ENCODE measurements at regions not wholly inside any gene's neighbourhood (a gene's known extent, or its start where the extent isn't known, plus 50 kb on each side); places are given as distances from the start of the nearest gene placed in this dataset.
"Not testable (repeated sequence)": the region's sequence is repeated elsewhere in the genome, so short reads cannot be mapped to it uniquely, and the experiment has no call there.

DNA sequence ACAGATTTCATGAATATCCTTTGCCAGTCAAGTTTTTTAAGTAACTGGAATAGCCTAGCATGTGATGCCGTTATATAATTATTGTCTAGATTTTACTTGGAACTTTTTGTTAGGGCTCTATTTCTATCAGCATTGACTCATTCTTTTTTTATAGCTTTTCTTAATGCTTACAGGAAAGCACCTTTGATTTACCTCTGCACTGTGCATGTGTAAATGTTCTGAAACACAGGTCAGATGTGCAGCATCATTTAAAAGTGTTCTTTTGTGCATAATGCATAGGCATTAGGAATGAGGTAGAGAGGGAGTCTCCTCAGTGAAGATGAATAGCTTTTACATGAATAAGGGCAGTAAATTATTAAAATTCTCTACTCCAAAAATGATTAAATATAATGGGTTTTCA is 669.3 kb upstream of the MBL2 start:
- no peaks in the 10 kb centered on the region for H3K4me1 ChIP-seq (ENCODE audit: insufficient read depth, low read length)

DNA sequence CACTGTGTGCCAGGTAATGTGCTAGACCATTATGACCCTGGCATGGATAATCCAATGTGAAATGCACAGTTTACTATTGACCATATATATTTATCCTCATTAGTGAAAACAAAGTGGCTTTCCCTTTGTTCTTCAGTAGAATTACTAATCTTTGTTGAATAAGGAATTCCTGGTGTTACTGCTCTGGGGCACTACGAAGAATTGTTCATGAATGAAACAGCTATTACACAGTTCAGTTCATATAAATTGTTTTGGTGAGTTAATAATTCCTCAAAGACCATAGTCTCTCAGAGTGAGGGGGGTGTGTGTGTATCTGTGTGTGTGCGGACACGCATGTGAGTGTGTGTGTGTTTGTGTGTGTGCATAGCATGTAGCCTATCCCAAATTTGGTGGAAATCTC is 668.0 kb upstream of the MBL2 start:
- no peak overlapping the region for H3K4me2 ChIP-seq (ENCODE audit: insufficient read depth, low read length)

More for the DNA sequence above, 669.3 kb upstream of the MBL2 start:
- TF ChIP-seq, protein P1, sequence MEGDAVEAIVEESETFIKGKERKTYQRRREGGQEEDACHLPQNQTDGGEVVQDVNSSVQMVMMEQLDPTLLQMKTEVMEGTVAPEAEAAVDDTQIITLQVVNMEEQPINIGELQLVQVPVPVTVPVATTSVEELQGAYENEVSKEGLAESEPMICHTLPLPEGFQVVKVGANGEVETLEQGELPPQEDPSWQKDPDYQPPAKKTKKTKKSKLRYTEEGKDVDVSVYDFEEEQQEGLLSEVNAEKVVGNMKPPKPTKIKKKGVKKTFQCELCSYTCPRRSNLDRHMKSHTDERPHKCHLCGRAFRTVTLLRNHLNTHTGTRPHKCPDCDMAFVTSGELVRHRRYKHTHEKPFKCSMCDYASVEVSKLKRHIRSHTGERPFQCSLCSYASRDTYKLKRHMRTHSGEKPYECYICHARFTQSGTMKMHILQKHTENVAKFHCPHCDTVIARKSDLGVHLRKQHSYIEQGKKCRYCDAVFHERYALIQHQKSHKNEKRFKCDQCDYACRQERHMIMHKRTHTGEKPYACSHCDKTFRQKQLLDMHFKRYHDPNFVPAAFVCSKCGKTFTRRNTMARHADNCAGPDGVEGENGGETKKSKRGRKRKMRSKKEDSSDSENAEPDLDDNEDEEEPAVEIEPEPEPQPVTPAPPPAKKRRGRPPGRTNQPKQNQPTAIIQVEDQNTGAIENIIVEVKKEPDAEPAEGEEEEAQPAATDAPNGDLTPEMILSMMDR (IDR thresholded peaks at IDR 0.05; ENCODE audit: extremely low read depth, low read depth, low read length) = no peak
- H3K4me2 ChIP-seq (ENCODE audit: insufficient read depth, low read length) = no peak overlapping the region
- H3K27me3 ChIP-seq (ENCODE audit: insufficient read depth, low read length) = no peaks in the 10 kb centered on the region
- H3K4me3 ChIP-seq (ENCODE audit: insufficient read depth, low read length) = no peak overlapping the region
- H2AFZ ChIP-seq (ENCODE audit: low read length) = no peak overlapping the region
- H3K79me2 ChIP-seq (ENCODE audit: insufficient read depth, low read length) = no peaks in the 10 kb centered on the region
- no peak overlapping the region for H3K27ac ChIP-seq (ENCODE audit: low read depth, low read length)
- H3K36me3 ChIP-seq (ENCODE audit: insufficient read depth, low read length) = no peaks in the 10 kb centered on the region
- H4K20me1 ChIP-seq (ENCODE audit: insufficient read depth, low read length) = no peaks in the 10 kb centered on the region
- H3K9me3 ChIP-seq (ENCODE audit: low read depth, low read length) = no peaks in the 10 kb centered on the region
- no peak for DNase-seq (ENCODE audit: insufficient read length, low spot score, missing footprints)

DNA sequence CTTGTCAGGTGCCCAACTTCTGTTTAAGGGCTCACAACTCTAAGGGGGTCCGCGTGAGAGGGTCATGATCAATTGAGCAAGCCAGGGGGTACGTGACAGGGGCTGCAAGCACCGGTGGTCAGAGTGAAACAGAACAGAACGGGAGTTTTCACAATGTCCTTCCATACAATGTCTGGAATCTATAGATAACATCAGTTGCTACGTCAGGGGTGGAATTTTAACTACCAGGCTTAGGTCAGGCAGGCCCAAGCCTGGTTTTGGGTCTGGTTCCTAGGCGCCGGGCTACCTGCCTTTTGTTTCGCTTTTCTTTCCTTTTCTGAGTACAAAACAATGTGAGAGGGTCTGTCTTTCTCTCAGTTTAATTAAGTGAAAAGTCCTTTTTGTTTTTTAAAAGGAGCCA is 666.5 kb upstream of the MBL2 start:
- H3K36me3 ChIP-seq (ENCODE audit: insufficient read depth, low read length); H3K27ac ChIP-seq (ENCODE audit: low read depth, low read length); H3K4me2 ChIP-seq (ENCODE audit: insufficient read depth, low read length); DNase-seq (ENCODE audit: insufficient read length, low spot score, missing footprints); H3K27me3 ChIP-seq (ENCODE audit: insufficient read depth, low read length); H3K9me3 ChIP-seq (ENCODE audit: low read depth, low read length); H3K79me2 ChIP-seq (ENCODE audit: insufficient read depth, low read length); H3K4me1 ChIP-seq (ENCODE audit: insufficient read depth, low read length); H3K4me3 ChIP-seq (ENCODE audit: insufficient read depth, low read length); H4K20me1 ChIP-seq (ENCODE audit: insufficient read depth, low read length); H2AFZ ChIP-seq (ENCODE audit: low read length): not testable (repeated sequence)

More for the DNA sequence above, 668.0 kb upstream of the MBL2 start:
- H3K36me3 ChIP-seq (ENCODE audit: insufficient read depth, low read length) = no peaks in the 10 kb centered on the region
- H3K9me3 ChIP-seq (ENCODE audit: low read depth, low read length) = no peaks in the 10 kb centered on the region
- no peaks in the 10 kb centered on the region for H3K27me3 ChIP-seq (ENCODE audit: insufficient read depth, low read length)
- H3K4me3 ChIP-seq (ENCODE audit: insufficient read depth, low read length) = no peak overlapping the region
- no peak overlapping the region for H3K27ac ChIP-seq (ENCODE audit: low read depth, low read length)
- no peaks in the 10 kb centered on the region for H3K4me1 ChIP-seq (ENCODE audit: insufficient read depth, low read length)
- no peaks in the 10 kb centered on the region for H3K79me2 ChIP-seq (ENCODE audit: insufficient read depth, low read length)
- H4K20me1 ChIP-seq (ENCODE audit: insufficient read depth, low read length) = no peaks in the 10 kb centered on the region
- DNase-seq (ENCODE audit: insufficient read length, low spot score, missing footprints) = no peak
- H2AFZ ChIP-seq (ENCODE audit: low read length) = no peak overlapping the region
- TF ChIP-seq, protein P1 (IDR thresholded peaks at IDR 0.05; ENCODE audit: extremely low read depth, low read depth, low read length) = no peak

DNA sequence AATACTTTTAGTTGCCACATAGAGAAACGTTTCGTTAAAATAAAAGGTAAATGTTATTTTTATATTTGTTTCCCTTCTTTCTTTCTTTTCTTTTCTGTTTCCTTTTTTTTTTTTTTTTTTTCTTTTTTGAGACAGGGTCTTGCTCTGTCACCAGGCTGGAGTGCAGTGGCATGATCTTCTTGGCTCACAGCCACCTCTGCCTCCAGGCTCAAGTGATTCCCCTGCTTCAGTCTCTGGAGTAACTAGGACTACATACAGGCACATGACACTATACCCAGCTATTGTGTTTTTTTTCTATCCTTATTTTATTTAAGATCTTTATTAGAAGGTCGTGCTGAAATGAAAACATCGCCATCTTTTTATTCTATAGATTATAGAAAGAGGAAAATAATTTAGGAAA is 661.8 kb upstream of the MBL2 start:
- no peak overlapping the region for H2AFZ ChIP-seq (ENCODE audit: low read length)
- no peaks in the 10 kb centered on the region for H3K9me3 ChIP-seq (ENCODE audit: low read depth, low read length)
- H3K79me2 ChIP-seq (ENCODE audit: insufficient read depth, low read length) = no peaks in the 10 kb centered on the region
- H4K20me1 ChIP-seq (ENCODE audit: insufficient read depth, low read length) = no peaks in the 10 kb centered on the region
- no peak overlapping the region for H3K4me2 ChIP-seq (ENCODE audit: insufficient read depth, low read length)
- no peak overlapping the region for H3K4me3 ChIP-seq (ENCODE audit: insufficient read depth, low read length)
- H3K36me3 ChIP-seq (ENCODE audit: insufficient read depth, low read length) = no peaks in the 10 kb centered on the region
- H3K27me3 ChIP-seq (ENCODE audit: insufficient read depth, low read length) = no peaks in the 10 kb centered on the region
- no peaks in the 10 kb centered on the region for H3K4me1 ChIP-seq (ENCODE audit: insufficient read depth, low read length)
- TF ChIP-seq, protein P1 (IDR thresholded peaks at IDR 0.05; ENCODE audit: extremely low read depth, low read depth, low read length) = no peak
- DNase-seq (ENCODE audit: insufficient read length, low spot score, missing footprints) = no peak
- H3K27ac ChIP-seq (ENCODE audit: low read depth, low read length) = no peak overlapping the region

All from osteoblast (primary cell).